ENCODE measurements at regions not wholly inside any gene's neighbourhood (a gene's known extent, or its start where the extent isn't known, plus 50 kb on each side); places are given as distances from the start of the nearest gene placed in this dataset.

DNA sequence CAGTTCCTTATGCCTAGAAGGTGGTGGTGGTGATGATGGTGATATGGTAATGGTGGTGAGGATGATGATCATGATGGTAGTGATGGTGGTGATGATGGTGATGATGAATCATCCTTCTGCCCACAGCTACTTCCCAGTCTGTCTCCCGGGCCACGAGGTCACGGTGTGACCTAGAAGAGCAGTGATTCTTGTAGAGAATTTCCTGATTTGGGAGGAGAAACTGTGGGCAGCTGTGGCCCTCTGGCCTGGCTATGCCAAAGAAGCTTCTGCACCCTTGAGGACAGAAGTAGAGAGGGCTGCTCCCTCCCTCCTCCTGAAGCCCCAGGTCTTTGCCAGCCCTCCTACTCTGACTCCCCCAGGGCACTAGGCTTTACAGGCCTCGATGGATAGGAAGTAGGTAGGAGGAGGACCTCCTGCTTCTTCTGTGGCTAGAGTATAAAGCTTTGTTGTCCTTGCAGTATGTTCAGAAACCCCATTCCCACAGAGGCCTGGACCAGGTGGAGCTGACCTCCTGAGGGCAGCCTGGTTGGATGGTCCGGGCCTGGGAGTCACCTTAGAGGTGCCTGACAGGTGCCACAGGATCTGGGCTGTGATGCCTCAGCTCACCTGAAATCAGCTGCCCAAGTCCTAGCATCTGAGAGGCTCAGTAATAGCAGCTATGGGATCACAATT is 57.9 kb upstream of the EPAS1 start:
- no peak for DNase-seq

DNA sequence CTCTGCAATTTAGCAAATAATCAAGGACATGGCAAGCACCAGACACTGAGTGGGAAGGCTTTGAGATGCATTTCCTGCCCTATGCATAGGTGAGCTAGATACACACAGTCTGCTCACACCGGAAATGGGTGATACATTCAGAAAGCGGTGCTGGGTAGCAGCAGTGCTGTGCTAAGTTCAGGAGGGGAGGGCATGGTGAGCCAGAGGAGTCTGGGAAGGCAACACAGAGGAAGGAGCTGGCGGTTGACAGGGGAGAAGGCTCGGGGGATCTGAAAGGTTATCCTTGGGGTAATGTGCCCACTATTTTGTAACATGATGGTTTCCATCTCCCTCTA is 57.4 kb upstream of the EPAS1 start:
- peak; percentile 42 for DNase-seq

DNA sequence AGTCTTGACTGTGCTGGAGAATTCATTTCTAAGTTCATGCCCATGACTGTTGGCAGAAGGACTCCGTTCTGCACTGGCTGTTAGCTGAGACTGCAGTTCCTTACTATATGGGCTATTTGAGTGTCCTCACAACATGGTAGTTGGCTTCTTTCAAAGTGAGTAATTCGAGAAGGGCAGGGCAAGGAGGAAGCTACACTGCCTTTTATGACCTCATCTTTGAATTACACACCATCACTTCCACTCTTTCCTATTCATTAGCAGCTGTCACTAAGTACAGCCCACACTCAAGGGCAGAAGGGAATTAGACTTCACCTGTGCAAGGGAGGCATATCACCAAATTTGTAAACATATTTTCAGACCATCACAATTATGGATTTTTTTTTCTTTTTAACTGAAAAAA is 55.9 kb upstream of the EPAS1 start:
- DNase-seq, result no peak

DNA sequence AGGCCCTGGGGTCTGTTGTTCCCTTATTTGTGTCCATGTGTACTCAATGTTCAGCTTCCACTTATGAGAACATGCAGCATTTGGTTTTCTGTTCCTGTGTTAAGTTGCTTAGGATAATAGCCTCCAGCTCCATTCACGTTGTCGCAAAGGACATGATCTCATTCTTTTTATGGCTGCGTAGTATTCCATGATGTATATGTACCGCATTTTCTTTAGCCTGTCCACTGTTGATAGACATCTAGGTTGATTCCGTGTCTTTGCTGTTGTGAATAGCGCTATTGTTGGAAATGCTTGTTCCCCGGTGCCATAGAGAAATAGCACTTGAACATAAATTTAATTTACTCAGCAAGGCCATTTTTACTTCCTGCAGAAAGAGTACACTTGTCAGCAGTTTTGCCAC is 51.3 kb upstream of the EPAS1 start:
- no peak for DNase-seq

DNA sequence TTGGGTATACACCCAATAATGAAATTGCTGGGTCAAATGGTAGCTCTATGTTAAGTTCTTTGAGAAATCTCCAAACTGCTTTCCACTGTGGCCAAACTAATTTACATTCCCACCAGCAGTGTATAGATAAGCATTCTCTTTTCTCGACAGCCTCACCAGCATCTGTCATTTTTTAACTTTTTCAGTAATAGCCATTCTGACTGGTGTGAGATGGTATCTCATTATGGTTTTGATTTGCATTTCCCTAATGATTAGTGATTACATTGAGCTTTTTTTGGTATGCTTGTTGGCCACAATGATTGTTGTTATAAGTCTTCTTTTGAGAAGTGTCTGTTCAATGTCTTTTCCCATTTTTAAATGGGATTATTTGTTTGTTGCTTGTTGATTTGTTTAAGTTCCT is 50.4 kb upstream of the EPAS1 start:
- DNase-seq, result no peak

Measured in activated CD4-positive, alpha-beta T cell treated with anti-CD3 and anti-CD28 coated beads, Interleukin-2, amount 50 U/mL, for 1 hour (primary cell).